ENCODE measurements at regions not wholly inside any gene's neighbourhood (a gene's known extent, or its start where the extent isn't known, plus 50 kb on each side); places are given as distances from the start of the nearest gene placed in this dataset.

DNA sequence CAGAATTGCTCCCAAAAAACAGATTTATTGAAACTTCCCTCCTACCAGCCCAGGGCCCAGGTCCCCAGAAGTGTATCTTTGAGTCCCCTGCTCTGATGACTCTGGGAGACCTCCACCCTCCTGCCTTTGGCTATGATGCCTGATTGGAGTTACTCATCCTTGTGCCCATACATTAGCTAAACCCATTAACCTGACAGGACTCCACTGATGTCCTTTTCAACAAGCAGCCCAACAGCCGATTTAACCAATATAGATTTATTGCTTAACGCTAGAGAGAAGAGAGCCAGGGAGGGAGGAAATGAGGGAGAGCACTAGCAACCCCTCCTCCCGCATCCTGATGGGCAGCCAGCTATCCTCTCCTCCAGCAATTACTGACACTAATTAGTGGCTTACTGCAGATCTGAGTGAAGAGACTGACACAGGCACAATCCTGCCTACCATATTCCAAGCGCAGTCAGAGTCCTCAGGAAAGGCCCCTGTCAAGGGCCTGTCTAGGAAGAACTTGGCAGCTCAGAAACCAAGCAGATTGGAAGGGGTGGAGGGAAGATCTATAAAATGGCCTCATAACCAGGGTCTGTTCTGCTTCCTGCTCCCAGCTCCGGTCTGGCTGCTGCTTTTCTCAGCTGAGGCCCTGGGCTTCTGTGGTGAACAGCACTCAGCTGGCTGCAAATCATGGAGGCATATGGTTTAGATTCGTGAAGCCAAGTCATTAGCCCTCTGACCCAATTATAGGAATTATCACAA, 484.5 kb upstream of the DAB1 start:
- ATAC-seq, result no peak

DNA sequence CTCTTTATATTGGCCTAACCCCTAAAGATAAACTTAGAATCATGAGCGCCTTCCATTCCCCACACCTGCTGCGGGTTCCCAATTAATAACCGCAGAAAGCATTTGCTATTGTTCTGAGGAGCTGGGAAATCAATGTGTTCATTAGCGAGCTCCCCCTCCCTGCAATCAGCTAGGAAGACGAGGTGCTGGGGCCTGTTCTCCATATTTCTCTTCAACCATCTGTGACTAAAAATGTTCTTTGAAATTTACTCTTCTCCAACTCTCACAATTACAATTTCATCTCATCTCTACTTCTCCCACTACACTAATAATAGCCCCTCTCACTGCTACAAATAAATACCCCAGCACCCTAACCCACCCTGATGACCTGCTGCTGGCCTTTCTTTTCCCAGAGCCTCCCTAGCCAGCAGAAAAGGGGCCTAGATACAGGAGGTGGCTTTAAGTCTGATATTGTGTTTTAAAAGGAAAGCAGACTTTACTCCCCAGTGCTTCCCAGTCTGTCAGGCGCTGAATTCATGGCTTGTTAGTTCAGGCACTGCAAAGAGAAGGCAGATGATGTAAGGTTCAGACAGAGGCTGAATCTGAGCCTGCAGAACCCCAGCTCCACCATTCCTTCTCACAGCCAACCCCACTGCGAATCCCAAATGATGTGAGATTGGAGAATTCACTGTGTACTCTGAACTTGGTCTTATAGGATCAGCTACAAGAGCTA, 477.5 kb upstream of the DAB1 start:
- no peak for ATAC-seq

DNA sequence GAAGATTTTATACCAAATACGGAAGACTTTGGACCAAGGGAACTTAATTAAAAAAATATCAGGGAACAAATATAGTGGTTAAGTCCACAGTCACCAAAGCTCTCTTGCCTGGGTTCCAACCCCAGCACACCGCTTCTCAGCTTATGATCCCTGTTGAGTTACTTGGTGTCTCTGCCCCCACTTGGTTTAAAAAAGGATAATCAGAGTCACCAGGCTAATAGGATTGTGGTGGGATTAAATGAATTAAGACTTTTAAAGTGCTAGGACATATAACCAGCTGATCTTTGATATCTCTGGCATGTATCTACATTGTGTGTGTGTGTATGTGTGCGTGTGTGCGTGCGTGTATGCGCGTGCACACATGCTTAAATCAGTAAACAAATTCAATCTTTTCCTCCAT, 474.7 kb upstream of the DAB1 start:
- no peak for ATAC-seq

DNA sequence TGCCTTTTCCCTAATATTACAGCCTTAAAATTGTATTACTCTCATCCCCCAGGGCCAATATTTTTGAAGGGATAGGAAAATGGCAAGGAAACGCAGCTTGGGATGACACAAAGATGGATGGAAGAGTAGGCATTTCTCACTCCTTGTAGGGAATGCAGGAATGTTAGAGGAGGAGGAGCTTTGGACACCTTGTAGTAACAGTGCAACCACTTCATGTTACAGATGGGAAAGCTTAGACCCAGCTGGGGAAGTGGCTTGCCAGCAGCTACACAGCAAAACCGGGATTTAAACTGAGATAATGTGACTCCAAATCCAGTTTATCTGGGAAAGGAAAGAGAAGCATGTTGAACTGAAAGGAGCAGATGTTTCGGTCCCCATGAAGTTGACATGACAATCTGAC, 473.7 kb upstream of the DAB1 start:
- no peak for ATAC-seq

- ATAC-seq, result no peak
Observed at GRCh38 chr1:57894315-57894714, 470.5 kb upstream of the DAB1 start.

- ATAC-seq, result no peak
Observed at GRCh38 chr1:57889676-57890320, 465.9 kb upstream of the DAB1 start.

DNA sequence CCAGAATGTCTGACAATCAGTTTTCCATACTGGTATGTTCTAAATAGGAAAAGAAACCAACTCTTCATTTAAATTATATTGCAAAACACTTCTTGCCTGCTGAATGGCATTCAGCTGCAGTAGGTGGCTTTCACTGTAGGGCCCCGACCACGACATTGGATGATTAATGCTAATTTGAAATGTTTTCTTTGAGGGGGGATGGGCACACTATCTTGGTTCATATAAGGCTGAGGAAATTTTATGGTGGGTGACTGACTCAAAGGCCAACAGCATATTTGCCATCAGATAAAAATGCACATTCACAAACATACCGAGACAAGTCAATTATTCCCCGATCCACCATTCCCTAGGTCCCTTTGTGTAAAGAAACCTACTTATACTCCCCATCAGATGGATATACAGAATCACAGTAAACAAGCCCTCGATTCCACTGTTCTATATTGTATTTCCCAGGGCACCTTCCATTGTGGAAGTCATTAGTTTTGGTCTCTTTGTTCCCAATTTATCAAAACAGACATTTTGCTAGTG, 464.2 kb upstream of the DAB1 start:
- ATAC-seq, result no peak

DNA sequence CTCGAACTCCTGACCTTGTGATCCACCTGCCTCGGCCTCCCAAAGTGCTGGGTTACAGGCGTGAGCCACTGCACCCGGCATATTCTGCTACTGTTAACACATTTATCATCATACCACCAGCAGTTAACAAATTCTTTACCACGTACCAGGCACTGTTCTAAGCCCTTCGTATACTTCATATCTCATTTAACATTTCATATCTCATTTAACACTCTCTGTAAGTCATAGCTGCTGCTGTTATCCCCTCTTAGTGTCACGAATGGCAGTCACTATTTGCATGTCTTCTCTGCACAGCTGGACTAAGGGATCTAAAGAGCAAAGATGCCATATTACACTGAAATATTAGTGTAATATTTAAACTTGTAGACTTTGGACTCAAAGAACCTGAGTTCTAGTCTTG, 462.5 kb upstream of the DAB1 start:
- ATAC-seq, result no peak

DNA sequence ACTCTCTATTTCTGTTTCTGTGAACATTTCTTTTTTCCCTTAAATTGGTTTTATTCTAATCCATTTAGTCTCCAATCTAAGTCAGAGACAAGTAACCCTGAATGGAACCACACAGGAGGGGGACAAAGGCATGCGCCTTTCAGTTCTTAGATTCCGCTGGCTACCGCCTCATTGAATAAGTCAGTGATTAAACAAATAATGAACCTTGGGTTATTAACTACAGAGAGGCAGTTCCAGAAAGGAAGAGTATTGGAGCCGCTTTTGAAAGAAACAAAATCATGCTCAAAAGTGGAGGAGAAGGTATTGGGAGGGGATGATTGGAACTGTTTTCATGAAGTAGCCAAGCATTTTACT, 459.8 kb upstream of the DAB1 start:
- ATAC-seq, result no peak

DNA sequence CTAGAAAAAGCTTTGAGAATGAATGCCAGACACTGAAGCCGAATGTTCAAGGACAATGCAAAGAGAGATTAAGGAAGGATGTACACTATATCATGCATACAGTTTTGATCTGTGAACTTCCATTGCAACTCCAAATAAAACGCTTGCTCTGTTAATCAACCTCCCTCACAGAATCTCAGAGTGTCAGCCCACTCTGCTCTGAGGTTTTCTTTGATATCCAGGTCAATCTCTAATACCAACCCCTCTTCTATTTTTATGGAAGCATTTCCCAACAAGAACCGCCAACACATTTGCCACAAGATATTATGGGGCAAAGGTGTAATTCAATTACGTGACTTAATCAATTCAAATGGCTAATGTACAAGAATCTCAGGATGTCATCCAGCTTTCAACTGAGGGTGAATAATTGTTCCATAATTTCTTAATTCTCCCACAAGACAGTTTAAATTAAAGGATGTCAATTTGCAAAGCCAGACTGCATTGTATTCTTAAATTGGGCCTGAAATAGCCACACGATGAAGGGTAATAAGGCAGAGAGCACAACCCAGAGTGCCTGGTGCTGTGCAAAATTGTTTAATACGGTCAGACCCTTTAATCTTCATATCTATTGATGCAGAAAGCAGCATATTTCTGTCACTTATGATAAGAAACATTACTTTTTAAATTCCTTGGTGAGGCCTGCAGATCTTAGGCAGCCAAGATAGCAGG, 459.2 kb upstream of the DAB1 start:
- ATAC-seq, result no peak

- ATAC-seq, result no peak
Observed at GRCh38 chr1:57882072-57882471, 458.2 kb upstream of the DAB1 start.

- no peak for ATAC-seq
Observed at GRCh38 chr1:57881639-57882038, 457.8 kb upstream of the DAB1 start.

DNA sequence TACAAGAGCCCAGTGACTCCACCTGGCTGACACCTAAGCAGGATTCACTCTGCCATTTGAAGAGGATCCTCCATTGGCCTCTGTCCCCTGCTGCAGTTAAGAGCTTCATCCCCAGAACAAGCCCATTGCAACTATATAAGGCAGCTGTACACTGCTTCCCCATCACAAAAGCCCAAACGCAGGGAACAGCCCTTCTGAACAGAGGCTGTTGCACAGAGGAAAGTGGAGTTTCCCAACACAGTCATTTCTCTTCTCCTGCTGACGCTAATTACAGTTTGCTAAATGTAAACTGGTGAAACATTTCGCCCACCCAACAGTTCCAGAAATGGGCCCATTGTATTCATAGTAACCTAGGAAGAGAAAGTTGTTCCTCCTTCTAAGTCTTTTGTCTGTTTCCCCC, 455.8 kb upstream of the DAB1 start:
- ATAC-seq, result no peak

- no peak for ATAC-seq
Observed at GRCh38 chr1:57874418-57874877, 450.6 kb upstream of the DAB1 start.

DNA sequence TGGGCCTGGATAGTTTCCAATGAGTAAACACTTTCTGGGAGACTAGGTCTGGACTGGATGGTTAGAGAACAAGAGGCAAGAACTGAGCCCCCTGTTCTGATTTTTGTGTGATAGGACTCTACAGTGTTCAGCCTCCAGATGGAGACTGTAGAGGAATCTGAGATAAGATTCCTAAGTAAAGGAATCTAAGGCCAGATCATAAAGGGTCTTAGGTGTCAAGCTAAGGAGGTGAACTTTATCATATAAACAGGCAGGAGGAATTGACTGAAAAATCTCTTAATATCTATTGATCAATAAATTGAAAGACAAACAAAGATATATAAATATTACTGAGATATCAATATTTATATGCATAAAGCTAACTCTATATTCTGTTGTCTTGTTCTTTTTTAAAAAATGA, 449.1 kb upstream of the DAB1 start:
- no peak for ATAC-seq

DNA sequence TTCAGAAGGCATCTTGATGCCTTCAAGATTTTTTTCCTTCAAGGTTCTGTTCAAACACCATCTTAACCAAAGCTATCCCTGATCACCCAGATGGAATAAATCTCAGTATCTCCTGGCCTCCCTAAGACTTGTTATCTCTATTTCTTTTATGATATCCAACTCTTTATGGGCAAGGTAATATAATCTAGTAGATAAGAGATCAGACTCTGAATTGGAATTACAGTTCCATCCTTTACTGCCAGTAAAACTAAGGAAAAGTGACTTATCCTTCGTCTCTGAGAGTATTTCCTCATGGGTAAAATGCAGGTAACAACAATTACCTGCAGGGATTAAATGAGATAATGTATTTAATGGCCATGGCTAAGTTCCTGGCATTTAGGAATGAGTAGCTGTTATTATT, 445.0 kb upstream of the DAB1 start:
- ATAC-seq, result no peak

DNA sequence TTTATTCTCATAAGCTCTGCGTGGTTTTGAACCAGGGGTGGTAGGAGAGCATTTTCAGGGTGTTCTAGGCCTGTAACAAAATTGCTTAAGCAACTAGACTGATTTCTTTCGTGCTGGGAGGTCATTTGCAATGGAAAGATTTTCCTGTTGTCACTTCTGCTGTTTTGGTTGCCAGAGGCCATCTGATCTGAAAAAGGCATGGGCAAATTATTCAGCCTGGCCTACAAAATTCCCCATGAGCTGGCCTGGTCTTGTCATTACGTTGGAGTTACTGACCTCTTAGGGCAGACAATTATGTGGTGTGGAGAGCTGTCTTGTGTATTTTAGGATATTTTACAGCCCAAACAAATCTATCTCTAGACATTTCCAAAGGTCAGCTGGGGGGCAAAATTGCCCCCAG, 444.4 kb upstream of the DAB1 start:
- no peak for ATAC-seq

DNA sequence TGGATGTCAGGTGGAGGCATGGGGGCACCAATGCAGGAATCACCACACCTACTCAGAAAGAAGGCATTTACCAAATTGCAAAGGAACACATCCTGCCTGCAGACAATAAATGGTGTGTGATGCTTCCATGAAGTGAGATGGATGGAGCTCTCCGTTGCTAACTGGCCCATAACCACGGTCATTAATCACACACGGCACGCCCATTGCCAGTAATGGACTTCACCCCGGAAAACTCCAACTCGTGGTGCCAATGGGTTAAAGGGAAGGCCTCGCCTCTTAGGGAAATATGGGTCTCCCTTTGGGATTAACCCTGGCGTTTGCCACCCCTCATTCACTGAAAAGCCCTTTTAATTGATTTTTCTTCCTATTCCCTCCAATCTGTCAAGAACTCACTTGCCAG, 443.1 kb upstream of the DAB1 start:
- no peak for ATAC-seq

GRCh38 chr1:57860931-57861565, 437.2 kb upstream of the DAB1 start:
- ATAC-seq, result no peak

DNA sequence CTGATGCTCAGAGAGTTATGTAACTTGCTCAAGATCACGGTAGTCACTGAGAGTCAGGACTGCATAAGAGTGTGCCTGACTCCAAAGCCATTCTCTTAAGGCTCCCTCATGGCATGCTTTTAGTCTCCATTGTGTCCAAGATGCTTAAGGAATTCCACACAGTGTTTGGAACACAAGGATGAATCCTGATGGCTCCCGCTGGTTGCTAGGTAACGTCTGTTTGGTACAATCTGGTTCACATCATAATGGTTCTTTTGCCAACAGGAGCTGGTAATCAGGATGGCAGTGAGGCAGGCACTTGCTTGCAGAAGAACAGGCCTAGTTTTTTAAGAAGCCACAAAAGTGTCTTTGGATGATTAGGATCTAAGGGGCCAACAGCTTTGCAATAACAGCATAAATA, 436.5 kb upstream of the DAB1 start:
- no peak for ATAC-seq

GRCh38 chr1:57858740-57859139, 434.9 kb upstream of the DAB1 start:
- no peak for ATAC-seq

GRCh38 chr1:57857809-57858208, 433.9 kb upstream of the DAB1 start:
- ATAC-seq, result no peak

DNA sequence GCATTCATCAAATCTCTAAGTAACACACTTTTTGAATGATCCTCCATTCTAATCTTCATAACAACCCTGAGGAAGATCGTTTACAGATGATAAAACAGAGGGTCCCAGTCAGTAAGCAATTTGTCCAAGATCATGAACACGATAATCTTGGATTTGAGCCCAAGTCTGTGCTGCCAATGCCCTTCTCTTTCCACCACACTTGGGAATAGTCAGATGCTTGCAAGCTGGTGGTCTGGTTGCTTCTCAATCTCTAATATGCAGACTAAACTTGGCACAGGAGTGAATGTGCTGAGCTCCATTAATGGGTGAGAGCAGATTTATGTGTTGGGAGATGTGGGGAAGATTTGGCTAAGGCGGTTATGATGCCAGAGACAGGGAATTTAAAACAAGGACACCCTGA, 430.6 kb upstream of the DAB1 start:
- ATAC-seq, result no peak
